ENCODE measurements at regions not wholly inside any gene's neighbourhood (a gene's known extent, or its start where the extent isn't known, plus 50 kb on each side); places are given as distances from the start of the nearest gene placed in this dataset.

DNA sequence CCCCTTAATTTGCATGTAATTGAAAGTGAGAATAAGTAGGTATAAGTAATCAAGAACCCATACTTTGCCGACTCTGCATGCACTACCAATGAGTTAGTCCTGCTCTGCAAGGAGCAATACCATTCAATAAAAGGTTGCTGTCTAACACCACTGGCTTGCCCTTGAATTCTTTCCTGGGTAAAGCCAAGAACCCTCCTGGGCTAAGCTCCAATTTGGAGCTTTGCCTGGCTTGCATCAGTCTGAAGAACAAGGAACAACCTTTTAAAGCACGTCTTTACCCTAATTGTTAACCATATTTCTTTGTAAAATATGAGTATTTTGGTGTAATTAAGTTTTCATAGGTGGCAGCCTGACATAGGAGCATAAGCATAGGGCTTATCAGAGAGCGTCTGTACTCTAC is 367.7 kb downstream of the MEI4 start:
- no peaks in the 10 kb centered on the region for H3K9me3 ChIP-seq (ENCODE audit: control insufficient read depth, insufficient read depth, low read depth, low read length)
- ChIA-PET POLR2A (no interaction called here), CTCF (no interaction called here)
- no peaks in the 10 kb centered on the region for H3K36me3 ChIP-seq (ENCODE audit: control insufficient read depth, insufficient read depth, low read length)
- no peak for TF ChIP-seq SIN3A (IDR thresholded peaks at IDR 0.05; ENCODE audit: borderline replicate concordance, insufficient read depth, low read depth, low read length)
- TF ChIP-seq POLR2AphosphoS5 (IDR thresholded peaks at IDR 0.05; ENCODE audit: low read depth, low read length), result no peak
- TF ChIP-seq, protein P1, sequence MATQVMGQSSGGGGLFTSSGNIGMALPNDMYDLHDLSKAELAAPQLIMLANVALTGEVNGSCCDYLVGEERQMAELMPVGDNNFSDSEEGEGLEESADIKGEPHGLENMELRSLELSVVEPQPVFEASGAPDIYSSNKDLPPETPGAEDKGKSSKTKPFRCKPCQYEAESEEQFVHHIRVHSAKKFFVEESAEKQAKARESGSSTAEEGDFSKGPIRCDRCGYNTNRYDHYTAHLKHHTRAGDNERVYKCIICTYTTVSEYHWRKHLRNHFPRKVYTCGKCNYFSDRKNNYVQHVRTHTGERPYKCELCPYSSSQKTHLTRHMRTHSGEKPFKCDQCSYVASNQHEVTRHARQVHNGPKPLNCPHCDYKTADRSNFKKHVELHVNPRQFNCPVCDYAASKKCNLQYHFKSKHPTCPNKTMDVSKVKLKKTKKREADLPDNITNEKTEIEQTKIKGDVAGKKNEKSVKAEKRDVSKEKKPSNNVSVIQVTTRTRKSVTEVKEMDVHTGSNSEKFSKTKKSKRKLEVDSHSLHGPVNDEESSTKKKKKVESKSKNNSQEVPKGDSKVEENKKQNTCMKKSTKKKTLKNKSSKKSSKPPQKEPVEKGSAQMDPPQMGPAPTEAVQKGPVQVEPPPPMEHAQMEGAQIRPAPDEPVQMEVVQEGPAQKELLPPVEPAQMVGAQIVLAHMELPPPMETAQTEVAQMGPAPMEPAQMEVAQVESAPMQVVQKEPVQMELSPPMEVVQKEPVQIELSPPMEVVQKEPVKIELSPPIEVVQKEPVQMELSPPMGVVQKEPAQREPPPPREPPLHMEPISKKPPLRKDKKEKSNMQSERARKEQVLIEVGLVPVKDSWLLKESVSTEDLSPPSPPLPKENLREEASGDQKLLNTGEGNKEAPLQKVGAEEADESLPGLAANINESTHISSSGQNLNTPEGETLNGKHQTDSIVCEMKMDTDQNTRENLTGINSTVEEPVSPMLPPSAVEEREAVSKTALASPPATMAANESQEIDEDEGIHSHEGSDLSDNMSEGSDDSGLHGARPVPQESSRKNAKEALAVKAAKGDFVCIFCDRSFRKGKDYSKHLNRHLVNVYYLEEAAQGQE (IDR thresholded peaks at IDR 0.05; ENCODE audit: insufficient read depth in 1 of 2, low read depth in 2 of 2, low read length in 1 of 2), result no peak
- TF ChIP-seq, protein P2, sequence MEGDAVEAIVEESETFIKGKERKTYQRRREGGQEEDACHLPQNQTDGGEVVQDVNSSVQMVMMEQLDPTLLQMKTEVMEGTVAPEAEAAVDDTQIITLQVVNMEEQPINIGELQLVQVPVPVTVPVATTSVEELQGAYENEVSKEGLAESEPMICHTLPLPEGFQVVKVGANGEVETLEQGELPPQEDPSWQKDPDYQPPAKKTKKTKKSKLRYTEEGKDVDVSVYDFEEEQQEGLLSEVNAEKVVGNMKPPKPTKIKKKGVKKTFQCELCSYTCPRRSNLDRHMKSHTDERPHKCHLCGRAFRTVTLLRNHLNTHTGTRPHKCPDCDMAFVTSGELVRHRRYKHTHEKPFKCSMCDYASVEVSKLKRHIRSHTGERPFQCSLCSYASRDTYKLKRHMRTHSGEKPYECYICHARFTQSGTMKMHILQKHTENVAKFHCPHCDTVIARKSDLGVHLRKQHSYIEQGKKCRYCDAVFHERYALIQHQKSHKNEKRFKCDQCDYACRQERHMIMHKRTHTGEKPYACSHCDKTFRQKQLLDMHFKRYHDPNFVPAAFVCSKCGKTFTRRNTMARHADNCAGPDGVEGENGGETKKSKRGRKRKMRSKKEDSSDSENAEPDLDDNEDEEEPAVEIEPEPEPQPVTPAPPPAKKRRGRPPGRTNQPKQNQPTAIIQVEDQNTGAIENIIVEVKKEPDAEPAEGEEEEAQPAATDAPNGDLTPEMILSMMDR (IDR thresholded peaks at IDR 0.05), result no peak
- TF ChIP-seq TCF7L2 (IDR thresholded peaks at IDR 0.05; ENCODE audit: low read depth, low read length), result no peak
- intact Hi-C loops (cut with micrococcal nuclease; ENCODE audit: unreplicated experiment) (no loop called here), in situ Hi-C loops (cut with HindIII; ENCODE audit: low pct_unique_long_range_greater_than_20kb, low sequenced_read_pairs) (no loop called here)
- H3K27ac ChIP-seq (ENCODE audit: low read length), result no peak overlapping the region
- ATAC-seq (no peak), DNase-seq (ENCODE audit: low read depth, low spot score) (no peak)
- no peaks in the 10 kb centered on the region for H3K27me3 ChIP-seq (ENCODE audit: control insufficient read depth, insufficient read depth, low read length)
- H3K4me1 ChIP-seq (ENCODE audit: control insufficient read depth, insufficient read depth, low read length), result no peaks in the 10 kb centered on the region
- H3K4me3 ChIP-seq (ENCODE audit: low read depth in 2 of 2, low read length in 2 of 2), result no peak overlapping the region
- no TSS peak for BruUV-seq (replicated peaks)

DNA sequence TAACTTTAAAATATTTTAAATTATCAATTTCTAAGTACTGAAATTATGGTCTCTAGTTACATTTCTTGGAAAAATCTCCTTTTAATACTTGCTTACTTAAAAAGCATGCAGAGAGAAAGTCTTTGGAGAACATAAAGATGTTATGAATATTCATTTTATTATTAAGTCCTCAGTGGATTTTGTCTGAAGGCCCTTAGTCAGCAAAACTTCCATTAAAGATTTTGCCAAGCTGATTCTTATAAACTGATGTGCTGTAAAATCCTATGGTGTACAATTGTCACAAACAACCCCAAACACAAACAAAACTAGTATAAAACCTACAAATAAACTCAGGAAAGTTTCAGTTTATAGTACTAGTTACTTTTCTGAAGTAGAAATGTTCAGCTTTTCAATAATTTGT is 372.7 kb downstream of the MEI4 start:
- ATAC-seq, result no peak
- Histone ChIP-seq H3K36me3 (ENCODE audit: control insufficient read depth, insufficient read depth, low read length) (no peaks in the 10 kb centered on the region), H3K4me1 (ENCODE audit: control insufficient read depth, insufficient read depth, low read length) (no peaks in the 10 kb centered on the region), H3K9me3 (ENCODE audit: control insufficient read depth, insufficient read depth, low read depth, low read length) (no peaks in the 10 kb centered on the region), H3K27ac (ENCODE audit: low read length) (no peak overlapping the region), H3K4me3 (ENCODE audit: low read depth in 2 of 2, low read length in 2 of 2) (no peak overlapping the region), H3K27me3 (ENCODE audit: control insufficient read depth, insufficient read depth, low read length) (no peaks in the 10 kb centered on the region)
- DNase-seq (ENCODE audit: low read depth, low spot score), result no peak
- ChIA-PET CTCF (no interaction called here), POLR2A (no interaction called here)
- no peak for TF ChIP-seq POLR2AphosphoS5 (IDR thresholded peaks at IDR 0.05; ENCODE audit: low read depth, low read length)
- TF ChIP-seq, protein P2 (IDR thresholded peaks at IDR 0.05), result no peak
- in situ Hi-C loops (cut with HindIII; ENCODE audit: low pct_unique_long_range_greater_than_20kb, low sequenced_read_pairs), result no loop called here
- intact Hi-C loops (cut with micrococcal nuclease; ENCODE audit: unreplicated experiment), result no loop called here
- BruUV-seq (replicated peaks), result no TSS peak

DNA sequence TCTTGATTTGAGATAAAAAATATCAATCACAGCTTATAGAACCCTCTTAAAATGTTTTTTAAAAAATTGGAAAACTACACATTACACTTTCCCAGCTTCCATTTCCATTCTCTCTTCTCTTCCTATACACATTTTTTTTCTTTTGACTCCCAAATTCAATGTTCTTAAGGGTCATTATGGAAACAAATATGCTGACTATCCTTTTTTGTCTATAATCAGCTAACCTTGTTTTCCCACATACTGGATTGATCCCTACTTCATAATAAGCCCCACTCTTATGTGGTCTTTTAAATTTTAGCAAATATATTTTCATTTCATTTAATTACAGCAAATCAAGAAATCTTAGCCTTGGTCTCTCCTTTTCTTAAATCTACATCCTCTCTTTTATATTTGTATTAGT is 378.4 kb downstream of the MEI4 start:
- no peaks in the 10 kb centered on the region for H3K27me3 ChIP-seq (ENCODE audit: control insufficient read depth, insufficient read depth, low read length)
- DNase-seq (ENCODE audit: low read depth, low spot score) (no peak), ATAC-seq (no peak)
- TF ChIP-seq, protein P2 (IDR thresholded peaks at IDR 0.05), result no peak
- ChIA-PET CTCF (no interaction called here), POLR2A (no interaction called here)
- H3K27ac ChIP-seq (ENCODE audit: low read length), result no peak overlapping the region
- in situ Hi-C loops (cut with HindIII; ENCODE audit: low pct_unique_long_range_greater_than_20kb, low sequenced_read_pairs) (no loop called here), intact Hi-C loops (cut with micrococcal nuclease; ENCODE audit: unreplicated experiment) (no loop called here)
- no peaks in the 10 kb centered on the region for H3K36me3 ChIP-seq (ENCODE audit: control insufficient read depth, insufficient read depth, low read length)
- no peak overlapping the region for H3K4me3 ChIP-seq (ENCODE audit: low read depth in 2 of 2, low read length in 2 of 2)
- no peaks in the 10 kb centered on the region for H3K9me3 ChIP-seq (ENCODE audit: control insufficient read depth, insufficient read depth, low read depth, low read length)
- BruUV-seq (replicated peaks), result no TSS peak
- no peaks in the 10 kb centered on the region for H3K4me1 ChIP-seq (ENCODE audit: control insufficient read depth, insufficient read depth, low read length)

Measured in Panc1 (cell line).